Activated T-cell treated with anti-CD3 and anti-CD28 coated beads, Interleukin-2, amount 50 U/mL, for 48 hours (primary cell): ENCODE measurements at regions not wholly inside any gene's neighbourhood (a gene's known extent, or its start where the extent isn't known, plus 50 kb on each side); places are given as distances from the start of the nearest gene placed in this dataset.

Source experiments
- DNase-seq, 2 experiments: peaks; one replicate each; pipeline ENCODE4 v3.0.0-alpha.2; 2020

DNA sequence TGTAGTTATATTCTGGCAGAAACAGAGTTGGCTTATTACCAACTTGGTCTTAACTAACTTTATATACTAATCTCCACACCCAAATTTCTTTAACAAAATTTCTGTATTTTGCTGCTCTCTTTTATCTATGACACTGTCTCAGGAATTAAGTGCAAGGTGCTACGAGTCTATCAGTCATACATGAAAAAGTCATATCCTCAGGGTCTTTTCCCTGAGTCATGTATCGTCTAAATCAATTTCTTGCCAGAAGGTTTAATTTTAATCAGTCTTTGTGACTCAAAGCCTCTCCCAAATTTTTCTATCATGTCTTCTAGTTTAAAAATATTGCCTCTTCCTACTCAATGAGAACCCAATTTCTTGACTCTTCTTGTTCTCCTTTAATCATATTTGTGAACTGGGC lies 1803.6 kb upstream of the PCDH7 start:
- no peak for DNase-seq

GRCh38 chr4:28918871-28919270 lies 1801.3 kb upstream of the PCDH7 start:
- DNase-seq = no peak

DNA sequence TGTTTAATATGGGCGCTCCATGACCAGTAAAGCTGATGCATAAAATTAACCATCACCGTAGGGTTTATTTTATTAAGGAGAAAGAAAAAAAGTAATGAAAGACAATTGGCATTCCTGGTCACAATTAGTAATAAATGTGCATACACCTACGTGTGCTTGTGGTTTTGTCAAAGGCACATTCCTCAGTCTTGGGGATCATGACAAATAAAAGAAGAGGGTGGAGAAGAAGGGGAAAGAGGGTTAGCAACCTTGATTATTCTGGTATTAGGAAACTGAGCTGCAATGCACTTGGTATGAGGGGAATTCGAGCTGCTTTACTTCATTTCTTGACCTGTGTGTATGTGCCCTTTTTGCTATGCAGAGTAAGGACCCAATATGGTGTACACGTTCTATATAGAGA lies 1798.3 kb upstream of the PCDH7 start:
- DNase-seq = no peak

DNA sequence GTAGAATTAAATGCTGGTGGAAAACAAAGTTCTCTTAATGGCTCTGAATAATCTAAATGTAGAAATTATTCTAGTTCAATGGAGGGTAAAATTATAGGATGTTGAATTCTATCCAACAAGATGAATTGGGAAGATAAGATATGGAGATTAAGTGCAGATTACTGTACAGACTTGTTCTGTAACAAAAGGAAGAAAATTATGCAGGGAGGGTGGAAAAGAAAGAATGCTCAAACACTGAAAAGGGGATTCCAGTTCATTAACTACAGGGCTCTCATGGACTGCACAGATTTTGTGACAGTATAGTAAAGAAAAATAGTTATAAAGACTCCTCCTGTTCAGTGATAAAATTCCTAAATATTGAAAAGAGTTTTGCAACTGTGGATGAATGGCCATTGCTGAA lies 1794.0 kb upstream of the PCDH7 start:
- no peak for DNase-seq

DNA sequence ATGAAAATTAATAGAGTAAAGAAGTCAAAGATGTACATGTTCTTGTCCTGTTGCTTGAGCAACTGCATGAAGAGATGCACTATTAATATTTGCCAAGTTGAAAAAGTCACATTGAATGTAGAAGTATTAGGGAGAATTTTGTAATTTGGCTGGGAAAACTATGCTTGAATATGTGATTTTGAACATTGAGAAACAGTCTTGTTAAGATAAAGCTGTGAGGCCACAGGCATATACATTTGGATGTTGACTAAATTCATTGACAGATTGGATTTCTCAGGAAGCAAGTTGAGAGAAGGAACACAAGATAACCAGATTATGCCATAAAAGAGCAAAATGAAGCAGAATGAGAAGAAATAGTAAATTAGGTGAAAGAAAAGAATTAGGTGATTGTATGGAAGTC lies 1777.5 kb upstream of the PCDH7 start:
- no peak for DNase-seq

DNA sequence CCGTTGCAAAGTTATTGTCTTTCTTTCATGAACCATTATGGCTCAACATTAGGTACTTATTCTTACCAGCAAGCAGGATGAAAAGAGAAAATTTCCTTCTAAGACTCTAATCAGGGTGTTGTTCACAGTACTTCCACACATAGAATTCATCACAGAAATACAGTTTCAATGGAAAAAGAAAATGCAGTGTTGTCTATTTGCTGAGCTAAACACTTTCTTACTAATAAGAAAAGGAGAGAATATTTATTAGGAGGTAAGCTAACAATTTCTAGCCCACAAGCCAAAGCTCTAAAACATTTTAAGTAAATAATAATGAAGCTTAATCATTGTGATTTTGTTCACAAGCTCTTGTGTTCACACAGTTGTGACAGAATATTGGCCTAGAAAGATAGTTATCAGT lies 1772.8 kb upstream of the PCDH7 start:
- DNase-seq = no peak

DNA sequence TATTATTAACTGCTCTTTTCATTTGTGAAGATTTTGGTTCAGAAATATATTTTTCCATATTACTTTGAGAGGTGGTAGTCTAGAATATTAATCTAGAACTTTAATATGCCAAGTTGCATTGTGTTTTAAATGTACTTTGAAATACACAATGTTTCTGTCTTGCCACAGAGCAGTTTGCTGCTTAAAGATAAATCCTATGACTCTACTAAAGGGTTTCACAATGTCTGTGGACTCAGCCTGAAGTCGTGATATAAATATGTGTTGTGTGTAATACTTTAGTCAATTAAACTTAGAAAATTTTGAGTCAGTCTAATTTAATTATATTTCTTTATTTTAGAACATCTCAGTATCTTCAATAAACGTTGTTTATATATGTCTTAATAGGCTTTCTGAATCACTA lies 1771.7 kb upstream of the PCDH7 start:
- no peak for DNase-seq

GRCh38 chr4:28966982-28967381 lies 1753.2 kb upstream of the PCDH7 start:
- DNase-seq = no peak

- DNase-seq = no peak
These were observed 1746.4 kb upstream of the PCDH7 start for GRCh38 chr4:28973587-28974350.

DNA sequence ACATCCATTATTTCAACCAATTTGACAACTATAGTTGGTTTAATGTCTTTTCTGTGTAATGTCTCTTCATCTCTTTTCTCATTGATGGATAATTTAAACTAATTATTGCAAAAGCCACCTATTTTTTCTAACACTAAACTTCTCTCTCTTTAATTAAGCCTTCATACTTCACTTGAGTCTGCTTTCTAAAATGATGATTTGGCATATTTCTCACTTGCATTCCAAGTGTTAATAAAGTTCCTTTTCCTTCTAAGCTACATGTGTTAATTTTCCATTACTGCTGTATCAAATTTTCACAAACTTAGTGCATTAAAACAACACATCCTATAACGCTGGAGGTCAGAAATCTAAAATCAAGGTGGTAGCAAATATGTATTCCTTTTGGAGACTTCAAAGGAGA lies 1743.8 kb upstream of the PCDH7 start:
- DNase-seq = no peak

- DNase-seq = no peak
These were observed 1718.0 kb upstream of the PCDH7 start for GRCh38 chr4:29002151-29002550.

- no peak for DNase-seq
These were observed 1714.3 kb upstream of the PCDH7 start for GRCh38 chr4:29005838-29006237.

- no peak for DNase-seq
These were observed 1710.3 kb upstream of the PCDH7 start for GRCh38 chr4:29009908-29010307.

- DNase-seq = no peak
These were observed 1706.8 kb upstream of the PCDH7 start for GRCh38 chr4:29013341-29013740.

DNA sequence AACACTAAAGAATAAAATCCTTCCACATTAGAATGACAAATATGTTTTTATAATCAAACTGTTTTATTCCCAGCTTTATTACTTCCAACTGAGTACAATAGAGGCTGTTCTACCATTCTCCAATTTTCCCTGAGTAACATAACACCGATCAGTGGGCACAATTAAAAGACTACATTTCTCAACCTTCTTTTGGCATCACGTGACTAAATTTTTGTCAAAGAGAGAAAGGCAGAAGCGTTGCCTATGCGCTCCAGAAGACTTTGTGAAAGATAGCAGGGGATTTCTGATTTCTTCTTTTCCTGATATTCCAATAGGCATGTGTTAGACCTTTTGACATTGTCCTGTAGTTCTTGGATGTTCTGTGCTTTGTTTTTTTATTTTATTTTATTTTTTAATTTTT lies 1705.6 kb upstream of the PCDH7 start:
- no peak for DNase-seq

GRCh38 chr4:29033703-29034102 lies 1686.5 kb upstream of the PCDH7 start:
- DNase-seq = no peak

- DNase-seq = no peak
These were observed 1682.7 kb upstream of the PCDH7 start for GRCh38 chr4:29037501-29037900.

GRCh38 chr4:29043411-29043810 lies 1676.8 kb upstream of the PCDH7 start:
- no peak for DNase-seq

- DNase-seq = no peak
These were observed 1674.0 kb upstream of the PCDH7 start for GRCh38 chr4:29046186-29046585.

- DNase-seq = no peak
These were observed 1673.4 kb upstream of the PCDH7 start for GRCh38 chr4:29046781-29047180.

GRCh38 chr4:29047341-29048041 lies 1672.7 kb upstream of the PCDH7 start:
- DNase-seq = no peak

DNA sequence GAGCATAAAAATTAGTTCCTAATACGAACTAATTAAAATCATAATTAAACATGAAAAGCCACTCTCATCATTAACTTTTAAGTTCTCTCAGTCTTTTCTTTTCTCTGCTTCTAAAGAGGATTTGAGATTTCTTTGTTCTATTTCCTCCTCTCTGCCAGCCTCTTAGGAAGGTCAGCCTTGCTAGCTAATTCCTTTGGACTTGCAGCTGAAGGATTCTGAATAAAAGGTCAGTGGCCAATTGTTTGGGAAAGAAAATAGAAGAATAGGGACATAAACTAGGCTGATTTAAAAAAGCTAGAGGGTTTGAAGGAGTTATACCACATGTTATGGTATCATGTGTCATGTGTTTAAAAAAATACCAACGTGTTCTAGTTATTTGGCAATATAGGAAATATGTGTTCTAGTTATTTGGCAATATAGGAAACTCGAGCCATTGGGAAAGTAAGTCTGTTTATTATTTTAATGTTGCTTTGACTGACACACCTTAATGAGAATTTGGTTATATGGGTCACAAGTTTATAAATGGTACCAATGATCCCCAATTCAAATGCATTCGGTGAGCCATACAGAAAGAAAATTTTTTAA lies 1668.7 kb upstream of the PCDH7 start:
- no peak for DNase-seq

DNA sequence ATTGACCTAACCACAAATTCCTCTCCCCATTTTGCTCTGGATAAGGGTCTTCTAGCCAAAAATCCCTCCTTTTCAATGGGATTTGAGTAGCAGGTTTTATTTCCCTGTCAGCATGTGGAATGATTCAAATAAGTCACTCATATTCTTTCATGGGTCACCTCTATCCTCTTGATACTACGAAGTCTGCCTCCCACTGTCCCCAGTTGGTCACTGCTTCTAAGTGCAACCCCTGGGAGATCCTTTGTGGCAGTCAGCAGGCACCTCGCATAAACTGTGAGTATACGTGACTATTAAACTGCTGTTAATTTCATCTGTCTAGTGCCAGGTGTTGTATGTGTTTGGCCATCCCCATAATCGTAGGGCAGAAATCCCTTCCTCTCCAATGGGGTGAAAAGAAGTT lies 1667.9 kb upstream of the PCDH7 start:
- DNase-seq = no peak

DNA sequence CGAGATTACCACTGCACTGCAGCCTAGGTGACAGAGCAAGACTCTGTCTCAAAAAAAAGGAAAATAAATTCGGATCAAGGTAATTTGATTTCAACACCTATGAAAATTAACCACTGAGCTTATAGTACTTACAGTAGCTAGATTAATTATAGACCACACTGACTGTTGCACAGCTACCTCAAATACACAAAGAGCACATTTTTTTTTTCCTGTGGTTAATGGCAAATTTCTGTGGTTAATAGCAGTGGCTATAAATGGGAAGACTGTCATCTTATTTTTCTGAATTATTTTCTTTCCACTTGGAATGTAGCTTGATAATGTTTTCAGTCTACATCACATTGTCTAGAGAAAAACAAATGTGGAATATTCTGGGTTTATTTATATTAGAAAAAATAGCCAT lies 1661.6 kb upstream of the PCDH7 start:
- no peak for DNase-seq
